HUDEP-2 (cell line): ENCODE measurements at regions not wholly inside any gene's neighbourhood (a gene's known extent, or its start where the extent isn't known, plus 50 kb on each side); places are given as distances from the start of the nearest gene placed in this dataset.
"Not testable (repeated sequence)": the region's sequence is repeated elsewhere in the genome, so short reads cannot be mapped to it uniquely, and the experiment has no call there.

ENCODE experiments used
- DNase-seq, 76 experiments: peaks; one replicate each; lab custom pipeline; 2025; ENCODE audit not compliant: unreplicated experiment in 76 of 76; lab: John Stamatoyannopoulos, UW

- DNase-seq: no peak
Measured at GRCh38 chr2:20499387-20499786, 52.5 kb downstream of the RHOB start.

- no peak for DNase-seq
Measured at GRCh38 chr2:20501974-20502373, 55.1 kb downstream of the RHOB start.

GRCh38 chr2:20502496-20502895, 55.6 kb downstream of the RHOB start:
- not testable (repeated sequence) for DNase-seq

- DNase-seq: no peak
Measured at GRCh38 chr2:20504174-20504573, 57.3 kb downstream of the RHOB start.

GRCh38 chr2:20506201-20506685, 59.4 kb downstream of the RHOB start:
- no peak for DNase-seq

- peak in 2 of 76 experiments; percentile 17 to 35 for DNase-seq
Measured at GRCh38 chr2:20507166-20507692, 60.4 kb downstream of the RHOB start.

GRCh38 chr2:20507711-20508110, 60.8 kb downstream of the RHOB start:
- no peak for DNase-seq

GRCh38 chr2:20509301-20509769, 62.5 kb downstream of the RHOB start:
- no peak for DNase-seq

- no peak for DNase-seq
Measured at GRCh38 chr2:20509770-20510490, 63.1 kb downstream of the RHOB start.

GRCh38 chr2:20511130-20511529, 64.3 kb downstream of the RHOB start:
- DNase-seq: no peak

GRCh38 chr2:20512061-20512605, 65.3 kb downstream of the RHOB start:
- no peak for DNase-seq

- no peak for DNase-seq
Measured at GRCh38 chr2:20513946-20514345, 67.1 kb downstream of the RHOB start.

GRCh38 chr2:20514596-20515269, 67.9 kb downstream of the RHOB start:
- no peak for DNase-seq

GRCh38 chr2:20515290-20516220, 68.7 kb downstream of the RHOB start:
- no peak for DNase-seq

- DNase-seq: no peak
Measured at GRCh38 chr2:20516291-20516645, 69.4 kb downstream of the RHOB start.

GRCh38 chr2:20516646-20517341, 69.9 kb downstream of the RHOB start:
- no peak for DNase-seq

GRCh38 chr2:20519309-20519708, 72.4 kb downstream of the RHOB start:
- no peak for DNase-seq

GRCh38 chr2:20520128-20520527, 73.3 kb downstream of the RHOB start:
- DNase-seq: no peak

GRCh38 chr2:20521193-20521592, 74.3 kb downstream of the RHOB start:
- DNase-seq: no peak

- DNase-seq: no peak
Measured at GRCh38 chr2:20521682-20522189, 74.9 kb downstream of the RHOB start.
